Astrocyte of the hippocampus (primary cell): ENCODE measurements at regions not wholly inside any gene's neighbourhood (a gene's known extent, or its start where the extent isn't known, plus 50 kb on each side); places are given as distances from the start of the nearest gene placed in this dataset.
"Not testable (repeated sequence)": the region's sequence is repeated elsewhere in the genome, so short reads cannot be mapped to it uniquely, and the experiment has no call there.

Source experiments
- DNase-seq: peaks from one replicate; pipeline ENCODE4 v3.0.0; 2011; ENCODE audit warnings: low read depth, low spot score

- no peak for DNase-seq
Observed at GRCh38 chr2:82340578-82341053, 2036.1 kb upstream of the LRRTM1 start.

- DNase-seq: no peak
Observed at GRCh38 chr2:82339805-82340204, 2035.3 kb upstream of the LRRTM1 start.

GRCh38 chr2:82333697-82334096 lies 2029.1 kb upstream of the LRRTM1 start:
- no peak for DNase-seq

- no peak for DNase-seq
Observed at GRCh38 chr2:82330155-82330554, 2025.6 kb upstream of the LRRTM1 start.

- not testable (repeated sequence) for DNase-seq
Observed at GRCh38 chr2:82326180-82326767, 2021.7 kb upstream of the LRRTM1 start.

GRCh38 chr2:82320296-82320695 lies 2015.7 kb upstream of the LRRTM1 start:
- DNase-seq: no peak

GRCh38 chr2:82317012-82317411 lies 2012.5 kb upstream of the LRRTM1 start:
- DNase-seq: no peak

GRCh38 chr2:82316586-82316985 lies 2012.0 kb upstream of the LRRTM1 start:
- DNase-seq: no peak

- DNase-seq: no peak
Observed at GRCh38 chr2:82314836-82315472, 2010.4 kb upstream of the LRRTM1 start.

- DNase-seq: no peak
Observed at GRCh38 chr2:82307511-82307910, 2003.0 kb upstream of the LRRTM1 start.

- no peak for DNase-seq
Observed at GRCh38 chr2:82301506-82301905, 1997.0 kb upstream of the LRRTM1 start.

- DNase-seq: no peak
Observed at GRCh38 chr2:82289446-82289845, 1984.9 kb upstream of the LRRTM1 start.

- no peak for DNase-seq
Observed at GRCh38 chr2:82283075-82283474, 1978.5 kb upstream of the LRRTM1 start.

GRCh38 chr2:82282111-82282882 lies 1977.7 kb upstream of the LRRTM1 start:
- DNase-seq: no peak

GRCh38 chr2:82279367-82279766 lies 1974.8 kb upstream of the LRRTM1 start:
- DNase-seq: no peak

- no peak for DNase-seq
Observed at GRCh38 chr2:82278416-82278815, 1973.9 kb upstream of the LRRTM1 start.

GRCh38 chr2:82275599-82275998 lies 1971.0 kb upstream of the LRRTM1 start:
- no peak for DNase-seq

- DNase-seq: no peak
Observed at GRCh38 chr2:82268446-82268845, 1963.9 kb upstream of the LRRTM1 start.

GRCh38 chr2:82260521-82260920 lies 1956.0 kb upstream of the LRRTM1 start:
- no peak for DNase-seq

- no peak for DNase-seq
Observed at GRCh38 chr2:82259551-82259950, 1955.0 kb upstream of the LRRTM1 start.

- DNase-seq: no peak
Observed at GRCh38 chr2:82257796-82258555, 1953.4 kb upstream of the LRRTM1 start.
